BE2C (cell line): ENCODE measurements at regions not wholly inside any gene's neighbourhood (a gene's known extent, or its start where the extent isn't known, plus 50 kb on each side); places are given as distances from the start of the nearest gene placed in this dataset.

Experiments
- DNase-seq: peaks from one replicate; pipeline ENCODE4 v3.0.0-alpha.2; 2020
- H3K27me3 ChIP-seq: fragments of 250-450 bp; sonication (Bioruptor Pico); 2 replicates; pipeline ENCODE4 v1.5.1; 2020; ENCODE audit warnings: mild to moderate bottlenecking
- H3K36me3 ChIP-seq: fragments of 250-450 bp; sonication (Bioruptor Pico); 2 replicates; pipeline ENCODE4 v1.5.1; 2020; ENCODE audit warnings: mild to moderate bottlenecking
- H3K4me1 ChIP-seq: fragments of 250-450 bp; sonication (Bioruptor Pico); 2 replicates; pipeline ENCODE4 v1.5.1; 2020
- H3K4me3 ChIP-seq: 2 replicates; pipeline ENCODE4 v1.5.1; 2011; ENCODE audit warnings: low read depth, low read length
- H3K9me3 ChIP-seq: fragments of 250-450 bp; sonication (Bioruptor Pico); 2 replicates; pipeline ENCODE4 v1.5.1; 2020
- TF ChIP-seq, protein P1 (sequence below): IDR thresholded peaks from 2 replicates; pipeline ENCODE4 v1.5.1; 2012; ENCODE audit warnings: mild to moderate bottlenecking, low read depth, low read length

DNA sequence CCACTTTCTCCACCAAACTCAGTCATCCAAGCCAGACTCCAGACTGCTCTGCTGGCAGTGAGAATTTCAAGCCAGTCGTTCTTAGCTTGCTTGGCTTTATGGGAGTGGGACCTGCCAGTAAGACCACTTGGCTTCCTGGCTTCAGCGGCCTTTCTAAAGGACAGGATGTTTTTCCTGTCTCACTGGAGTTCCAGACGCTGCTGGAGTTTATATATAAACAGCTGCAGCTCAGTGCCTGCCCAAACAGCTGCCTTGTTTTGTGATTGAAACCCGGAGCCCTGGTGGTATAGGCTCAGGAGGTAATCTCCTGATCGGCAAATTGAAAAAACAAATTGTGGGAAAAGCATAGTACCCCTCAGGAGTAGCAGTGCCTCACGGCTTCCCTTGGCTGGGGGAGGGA, 1165.8 kb upstream of the ADGRL3 start:
- no peaks in the 10 kb centered on the region for H3K27me3 ChIP-seq
- no peaks in the 10 kb centered on the region for H3K36me3 ChIP-seq
- H3K4me1 ChIP-seq: no peaks in the 10 kb centered on the region
- no peak for DNase-seq
- no peak overlapping the region for H3K4me3 ChIP-seq
- TF ChIP-seq, protein P1, sequence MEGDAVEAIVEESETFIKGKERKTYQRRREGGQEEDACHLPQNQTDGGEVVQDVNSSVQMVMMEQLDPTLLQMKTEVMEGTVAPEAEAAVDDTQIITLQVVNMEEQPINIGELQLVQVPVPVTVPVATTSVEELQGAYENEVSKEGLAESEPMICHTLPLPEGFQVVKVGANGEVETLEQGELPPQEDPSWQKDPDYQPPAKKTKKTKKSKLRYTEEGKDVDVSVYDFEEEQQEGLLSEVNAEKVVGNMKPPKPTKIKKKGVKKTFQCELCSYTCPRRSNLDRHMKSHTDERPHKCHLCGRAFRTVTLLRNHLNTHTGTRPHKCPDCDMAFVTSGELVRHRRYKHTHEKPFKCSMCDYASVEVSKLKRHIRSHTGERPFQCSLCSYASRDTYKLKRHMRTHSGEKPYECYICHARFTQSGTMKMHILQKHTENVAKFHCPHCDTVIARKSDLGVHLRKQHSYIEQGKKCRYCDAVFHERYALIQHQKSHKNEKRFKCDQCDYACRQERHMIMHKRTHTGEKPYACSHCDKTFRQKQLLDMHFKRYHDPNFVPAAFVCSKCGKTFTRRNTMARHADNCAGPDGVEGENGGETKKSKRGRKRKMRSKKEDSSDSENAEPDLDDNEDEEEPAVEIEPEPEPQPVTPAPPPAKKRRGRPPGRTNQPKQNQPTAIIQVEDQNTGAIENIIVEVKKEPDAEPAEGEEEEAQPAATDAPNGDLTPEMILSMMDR: no peak
- no peaks in the 10 kb centered on the region; the same call in 1 of the 2 replicates for H3K9me3 ChIP-seq

DNA sequence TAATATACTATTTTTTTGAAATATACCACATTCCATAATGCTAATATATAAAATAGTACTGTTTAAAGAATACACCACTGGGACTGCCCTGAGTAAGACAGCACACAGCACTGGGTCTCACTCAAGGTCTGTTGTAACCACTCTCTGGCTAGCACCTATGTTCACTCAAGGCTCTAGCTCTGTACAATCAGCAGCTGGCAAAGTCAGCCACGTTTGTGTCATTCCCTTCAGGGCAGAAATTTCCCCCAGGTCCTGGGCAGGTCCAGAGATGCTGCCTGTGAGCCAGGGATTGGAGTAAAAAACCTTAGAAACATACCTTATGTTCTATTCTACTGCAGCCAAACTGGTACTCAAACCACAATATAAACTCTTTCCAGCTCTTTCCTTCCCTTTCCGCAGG, 1160.2 kb upstream of the ADGRL3 start:
- H3K4me3 ChIP-seq: no peak overlapping the region
- H3K36me3 ChIP-seq: no peaks in the 10 kb centered on the region
- TF ChIP-seq, protein P1: no peak
- H3K4me1 ChIP-seq: no peaks in the 10 kb centered on the region
- H3K9me3 ChIP-seq: no peaks in the 10 kb centered on the region
- DNase-seq: no peak
- H3K27me3 ChIP-seq: no peaks in the 10 kb centered on the region

DNA sequence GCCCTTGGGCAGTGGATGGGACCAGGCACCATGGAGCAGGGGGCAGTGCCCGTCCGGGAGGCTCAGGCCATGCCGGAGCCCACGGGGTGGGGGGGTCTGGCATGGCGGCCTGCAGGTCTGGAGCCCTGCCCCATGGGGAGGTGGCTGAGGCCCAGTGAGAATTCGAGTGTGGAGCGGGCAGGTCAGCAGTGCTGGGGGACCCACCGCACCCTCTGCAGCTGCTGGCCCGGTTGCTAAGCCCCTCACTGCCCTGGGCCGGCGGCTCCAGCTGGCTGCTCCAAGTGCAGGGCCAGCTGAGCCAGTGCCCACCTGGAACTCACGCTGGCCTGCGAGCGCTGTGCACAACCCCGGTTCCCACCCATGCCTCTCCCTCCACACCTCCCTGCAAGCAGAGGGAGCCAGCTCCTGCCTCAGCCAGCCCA, 1157.9 kb upstream of the ADGRL3 start:
- Histone ChIP-seq H3K9me3 (no peaks in the 10 kb centered on the region), H3K36me3 (no peaks in the 10 kb centered on the region), H3K4me1 (no peaks in the 10 kb centered on the region), H3K27me3 (no peaks in the 10 kb centered on the region), H3K4me3 (no peak overlapping the region)
- TF ChIP-seq, protein P1: no peak
- no peak for DNase-seq

DNA sequence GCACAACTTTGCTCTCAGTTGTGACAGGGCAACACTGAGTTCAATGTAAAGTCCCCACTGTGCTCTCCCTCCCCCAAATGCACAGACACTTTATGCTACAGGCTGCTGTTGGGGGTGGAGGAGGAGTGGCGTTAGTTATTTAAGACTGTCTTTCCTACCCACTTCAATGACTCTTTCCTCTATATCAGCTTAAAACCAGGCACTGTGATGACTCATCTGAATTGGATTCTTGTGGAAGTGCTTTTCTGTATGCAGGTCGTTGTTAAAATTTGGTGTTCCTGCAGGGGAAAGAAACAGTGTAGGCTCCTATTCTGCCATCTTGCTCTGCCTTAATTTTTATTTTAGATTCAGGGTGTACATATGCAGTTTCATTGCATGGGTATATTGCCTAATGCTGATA, 1157.2 kb upstream of the ADGRL3 start:
- TF ChIP-seq, protein P1: no peak
- H3K27me3 ChIP-seq: no peaks in the 10 kb centered on the region
- no peak for DNase-seq
- no peaks in the 10 kb centered on the region for H3K4me1 ChIP-seq
- H3K4me3 ChIP-seq: no peak overlapping the region
- no peaks in the 10 kb centered on the region for H3K9me3 ChIP-seq
- no peaks in the 10 kb centered on the region for H3K36me3 ChIP-seq

DNA sequence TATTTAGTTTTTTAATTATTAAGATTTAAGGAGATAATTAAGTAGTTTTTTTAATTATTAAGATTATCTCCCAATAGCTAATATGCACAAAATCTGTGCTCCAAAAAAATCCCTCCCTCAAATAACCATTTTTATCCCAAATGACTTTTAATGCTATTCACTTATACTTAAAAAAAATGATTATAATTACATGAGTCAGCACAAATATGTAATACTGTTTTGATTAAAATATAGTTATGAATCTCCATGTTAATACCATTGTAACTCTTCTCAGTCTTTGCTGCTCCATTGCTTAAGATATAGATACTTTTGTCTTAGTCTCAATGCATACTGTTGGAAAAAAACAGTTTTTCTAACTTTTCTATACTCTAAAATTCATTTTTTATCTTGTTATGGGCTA, 1121.1 kb upstream of the ADGRL3 start:
- H3K9me3 ChIP-seq: 0 out of 2 replicates have a peak, but pooled peaks cover 2% of the 10 kb centered on the region
- no peak overlapping the region for H3K4me3 ChIP-seq
- H3K27me3 ChIP-seq: no peaks in the 10 kb centered on the region
- DNase-seq: no peak
- H3K4me1 ChIP-seq: no peaks in the 10 kb centered on the region
- no peaks in the 10 kb centered on the region for H3K36me3 ChIP-seq
- TF ChIP-seq, protein P1: no peak

DNA sequence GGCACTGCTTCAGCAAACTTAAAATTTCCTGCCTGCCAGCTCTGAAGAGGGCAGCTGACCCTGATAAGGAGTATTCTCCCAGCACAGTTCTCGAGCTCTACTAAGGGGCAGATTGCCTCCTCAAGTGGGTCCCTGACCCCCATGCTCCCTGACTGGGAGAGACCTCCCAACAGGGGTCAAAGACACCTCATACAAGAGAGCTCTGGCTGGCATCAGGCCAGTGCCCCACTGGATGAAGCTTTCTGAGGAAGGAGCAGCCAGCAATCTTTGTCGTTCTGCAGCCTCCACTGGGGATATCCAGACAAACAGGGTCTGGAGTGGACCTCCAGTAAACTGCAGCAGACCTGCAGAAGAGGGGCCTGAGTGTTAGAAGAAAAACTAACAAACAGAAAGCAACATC, 1118.3 kb upstream of the ADGRL3 start:
- TF ChIP-seq, protein P1: no peak
- no peaks in the 10 kb centered on the region for H3K27me3 ChIP-seq
- H3K4me1 ChIP-seq: no peaks in the 10 kb centered on the region
- H3K9me3 ChIP-seq: 0 out of 2 replicates have a peak, but pooled peaks cover 2% of the 10 kb centered on the region
- no peak for DNase-seq
- H3K36me3 ChIP-seq: no peaks in the 10 kb centered on the region
- H3K4me3 ChIP-seq: no peak overlapping the region
